GM13976 (cell line): ENCODE measurements at regions not wholly inside any gene's neighbourhood (a gene's known extent, or its start where the extent isn't known, plus 50 kb on each side); places are given as distances from the start of the nearest gene placed in this dataset.

Source experiments
- DNase-seq: peaks from one replicate; pipeline ENCODE4 v3.0.0; 2012; ENCODE audit warnings: low spot score
- in situ Hi-C: fragments of 300-500 bp; cut with MboI; formaldehyde crosslinking; loops from one replicate; pipeline ENCODE4 v1.12.0; 2022; ENCODE audit warnings: low sequenced_read_pairs, mixed read lengths, inconsistent platforms; ENCODE audit not compliant: unreplicated experiment
- TF ChIP-seq, protein P1 (sequence below): IDR thresholded peaks from 2 replicates; pipeline ENCODE4 v1.5.1; 2012; ENCODE audit warnings: borderline replicate concordance, mild to moderate bottlenecking; ENCODE audit not compliant: insufficient read depth; ENCODE audit errors: extremely low read depth, missing control alignments, control extremely low read depth

DNA sequence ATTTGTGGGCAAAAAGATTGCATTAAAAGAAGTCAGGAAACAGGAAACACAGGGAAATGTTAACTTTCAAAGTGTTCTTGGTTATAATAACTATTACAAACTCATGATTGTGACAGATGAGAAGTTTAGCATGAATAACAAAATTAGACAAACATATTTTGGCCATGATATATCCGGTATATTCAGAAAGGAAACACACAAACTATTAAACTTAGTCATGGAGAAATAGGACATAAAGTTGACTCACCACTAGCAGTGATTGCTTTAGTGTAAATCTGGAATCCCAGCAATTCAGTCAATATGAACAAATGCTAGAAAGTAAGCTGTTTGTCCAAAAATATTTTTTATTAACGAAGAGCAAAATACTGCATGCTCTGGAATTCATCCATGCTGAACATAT, 1299.9 kb downstream of the C4orf33 start:
- no peak for DNase-seq
- TF ChIP-seq, protein P1, sequence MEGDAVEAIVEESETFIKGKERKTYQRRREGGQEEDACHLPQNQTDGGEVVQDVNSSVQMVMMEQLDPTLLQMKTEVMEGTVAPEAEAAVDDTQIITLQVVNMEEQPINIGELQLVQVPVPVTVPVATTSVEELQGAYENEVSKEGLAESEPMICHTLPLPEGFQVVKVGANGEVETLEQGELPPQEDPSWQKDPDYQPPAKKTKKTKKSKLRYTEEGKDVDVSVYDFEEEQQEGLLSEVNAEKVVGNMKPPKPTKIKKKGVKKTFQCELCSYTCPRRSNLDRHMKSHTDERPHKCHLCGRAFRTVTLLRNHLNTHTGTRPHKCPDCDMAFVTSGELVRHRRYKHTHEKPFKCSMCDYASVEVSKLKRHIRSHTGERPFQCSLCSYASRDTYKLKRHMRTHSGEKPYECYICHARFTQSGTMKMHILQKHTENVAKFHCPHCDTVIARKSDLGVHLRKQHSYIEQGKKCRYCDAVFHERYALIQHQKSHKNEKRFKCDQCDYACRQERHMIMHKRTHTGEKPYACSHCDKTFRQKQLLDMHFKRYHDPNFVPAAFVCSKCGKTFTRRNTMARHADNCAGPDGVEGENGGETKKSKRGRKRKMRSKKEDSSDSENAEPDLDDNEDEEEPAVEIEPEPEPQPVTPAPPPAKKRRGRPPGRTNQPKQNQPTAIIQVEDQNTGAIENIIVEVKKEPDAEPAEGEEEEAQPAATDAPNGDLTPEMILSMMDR: no peak
- in situ Hi-C loops: no loop called here

DNA sequence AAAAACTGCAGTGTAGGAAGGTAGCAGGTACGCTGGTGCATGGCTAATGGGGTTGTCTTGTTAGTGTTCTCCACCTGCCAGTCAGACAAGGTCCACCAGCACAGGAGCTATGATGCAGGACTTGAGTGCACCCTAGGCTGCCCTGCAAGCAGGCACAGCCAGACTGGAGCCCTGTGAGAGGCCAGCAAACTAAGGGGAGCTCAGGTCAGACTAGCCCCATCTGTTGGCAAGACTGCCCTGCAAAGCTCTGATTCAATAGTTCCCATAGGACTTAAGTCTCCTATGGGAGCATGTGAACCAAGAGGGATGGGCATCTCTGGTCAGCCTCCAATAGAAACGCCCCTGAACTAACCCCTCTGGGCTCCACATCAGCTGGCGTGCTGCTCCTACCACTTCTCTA, 1307.3 kb downstream of the C4orf33 start:
- TF ChIP-seq, protein P1: no peak
- in situ Hi-C loops: no loop called here

DNA sequence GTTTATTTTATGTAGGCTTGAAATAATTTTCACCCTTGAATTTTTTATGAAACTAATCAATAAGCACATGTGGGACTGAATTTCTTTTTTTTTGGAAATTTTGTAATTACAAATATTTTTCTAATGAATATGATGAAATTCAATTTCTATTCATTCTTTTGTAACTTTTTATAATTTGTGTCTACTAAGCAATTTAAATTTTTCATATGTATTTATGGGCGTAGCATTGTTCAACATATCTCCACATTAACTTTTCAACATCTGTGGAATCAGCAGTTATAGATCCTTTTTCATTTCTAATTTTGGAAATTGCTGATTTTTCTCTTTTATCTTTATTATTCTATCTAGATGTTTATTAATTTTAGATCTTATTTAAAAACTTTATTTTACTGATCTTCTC, 1320.3 kb downstream of the C4orf33 start:
- DNase-seq: no peak
- in situ Hi-C loops: no loop called here
- TF ChIP-seq, protein P1: no peak

More for the DNA sequence above, 1307.3 kb downstream of the C4orf33 start:
- no peak for DNase-seq

DNA sequence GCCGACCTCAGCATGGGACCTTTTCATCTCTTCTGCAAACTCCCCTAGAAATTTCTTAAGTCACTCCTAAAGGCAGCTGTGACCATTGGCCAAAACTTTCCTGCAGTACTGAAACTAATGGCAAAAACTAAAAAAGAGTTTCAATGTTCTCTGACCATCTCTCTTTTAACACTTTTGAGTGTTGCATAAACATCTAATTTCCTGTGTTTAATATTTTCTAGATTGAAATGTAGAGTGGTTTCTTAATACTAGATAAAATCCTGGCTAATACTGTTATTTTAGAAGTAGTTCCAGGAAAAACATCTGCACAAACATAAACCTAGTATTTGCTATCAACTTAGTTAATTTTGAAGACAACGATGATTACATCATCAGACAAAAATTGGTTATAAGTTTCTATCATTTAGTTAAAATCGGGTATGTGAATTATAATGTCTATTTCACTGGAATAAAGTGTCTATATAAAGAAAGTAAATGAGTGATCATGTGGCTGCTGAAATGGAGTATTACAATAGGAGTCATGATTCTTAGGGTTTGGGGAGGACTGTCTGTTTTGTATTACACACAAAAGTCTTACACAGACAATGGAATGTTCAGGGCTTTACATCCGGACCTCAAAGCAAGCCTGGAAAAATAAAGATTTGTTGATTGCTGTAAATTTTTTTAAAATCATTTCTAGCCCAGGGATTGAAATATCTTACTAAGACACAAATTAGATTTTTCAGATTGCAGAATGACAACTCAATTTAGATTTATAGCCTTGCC, 1323.4 kb downstream of the C4orf33 start:
- DNase-seq: no peak
- in situ Hi-C loops: no loop called here
- TF ChIP-seq, protein P1: no peak

DNA sequence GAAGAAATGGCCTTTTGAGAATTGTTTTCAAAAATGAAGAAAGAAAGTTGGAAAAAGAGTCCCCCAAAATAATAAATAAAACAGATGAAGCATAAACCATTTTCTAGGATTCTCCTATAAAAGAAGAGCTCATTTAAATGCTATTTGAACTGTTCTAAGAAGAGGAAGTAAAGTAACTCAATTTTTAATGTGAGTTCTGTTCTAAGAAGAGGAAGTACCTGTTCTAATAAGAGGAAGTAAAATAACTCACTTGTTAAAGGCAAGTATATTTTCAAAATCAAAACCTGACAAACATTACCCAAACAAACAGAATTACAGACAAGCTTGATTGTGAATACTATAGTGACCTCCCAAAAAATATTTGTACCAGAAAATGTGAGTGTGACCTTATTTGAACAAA, 1326.3 kb downstream of the C4orf33 start:
- TF ChIP-seq, protein P1: no peak
- in situ Hi-C loops: no loop called here
- no peak for DNase-seq

DNA sequence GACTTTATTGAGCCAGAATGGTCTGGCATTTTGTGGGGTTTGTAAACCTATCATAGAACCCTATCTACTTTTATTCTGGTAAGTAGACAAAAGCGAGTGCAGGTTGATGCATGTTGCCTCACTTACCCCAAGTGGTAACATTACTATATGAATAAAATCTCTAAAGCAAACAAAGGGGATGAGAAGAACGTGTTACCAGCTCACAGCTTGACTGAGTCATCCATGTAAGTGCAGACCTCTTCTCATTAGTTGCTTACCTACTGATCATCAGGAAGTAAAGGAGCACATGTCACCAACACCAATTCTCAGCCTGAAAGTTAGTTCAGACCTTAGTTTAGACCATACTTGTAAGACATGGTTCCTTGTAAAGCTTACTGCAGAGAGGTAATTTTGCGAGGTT, 1328.3 kb downstream of the C4orf33 start:
- no peak for DNase-seq
- TF ChIP-seq, protein P1: no peak
- in situ Hi-C loops: no loop called here
